GM19455 (cell line): ENCODE measurements at regions not wholly inside any gene's neighbourhood (a gene's known extent, or its start where the extent isn't known, plus 50 kb on each side); places are given as distances from the start of the nearest gene placed in this dataset.
"Not testable (repeated sequence)": the region's sequence is repeated elsewhere in the genome, so short reads cannot be mapped to it uniquely, and the experiment has no call there.

Experiments
- ATAC-seq: cut with Tn5 transposase; IDR thresholded peaks from one replicate; pipeline ENCODE4 v1.9.1; 2021; ENCODE audit not compliant: unreplicated experiment

DNA sequence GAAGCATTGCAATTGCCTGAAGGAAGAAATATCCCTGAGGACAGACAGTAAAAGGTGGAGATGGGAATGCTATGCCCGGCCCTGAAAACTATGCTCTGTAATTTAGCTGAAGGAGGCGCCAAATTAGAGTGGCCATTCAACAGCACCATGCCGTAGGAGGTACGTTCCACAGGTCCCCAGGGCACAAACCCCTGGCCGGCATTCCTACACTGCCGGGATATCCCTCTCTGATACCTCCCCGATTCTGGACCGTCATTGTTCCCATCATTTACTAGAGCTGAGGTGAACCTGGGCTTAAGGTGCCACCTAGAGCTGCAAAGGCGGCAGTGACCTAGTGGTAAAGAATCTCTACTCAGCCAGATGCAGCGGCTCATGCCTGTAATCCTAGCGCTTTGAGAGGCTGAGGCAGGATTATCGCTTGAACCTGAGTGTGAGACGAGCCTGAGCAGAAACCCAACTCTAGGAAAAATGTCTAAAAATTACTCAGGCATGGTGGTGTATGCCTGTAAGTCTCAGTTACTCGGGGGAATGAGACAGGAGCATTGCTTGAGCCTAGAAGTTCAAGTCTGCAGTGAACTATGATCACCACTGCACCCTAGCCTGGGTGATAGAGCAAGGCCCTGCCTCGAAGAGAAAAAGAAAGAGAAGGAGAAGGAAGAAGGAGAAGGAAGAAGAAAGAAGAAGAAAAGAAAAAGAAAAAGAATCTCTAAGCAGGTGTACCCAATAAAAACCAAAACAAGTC is 53.0 kb upstream of the TNKS2 start:
- ATAC-seq = no peak

DNA sequence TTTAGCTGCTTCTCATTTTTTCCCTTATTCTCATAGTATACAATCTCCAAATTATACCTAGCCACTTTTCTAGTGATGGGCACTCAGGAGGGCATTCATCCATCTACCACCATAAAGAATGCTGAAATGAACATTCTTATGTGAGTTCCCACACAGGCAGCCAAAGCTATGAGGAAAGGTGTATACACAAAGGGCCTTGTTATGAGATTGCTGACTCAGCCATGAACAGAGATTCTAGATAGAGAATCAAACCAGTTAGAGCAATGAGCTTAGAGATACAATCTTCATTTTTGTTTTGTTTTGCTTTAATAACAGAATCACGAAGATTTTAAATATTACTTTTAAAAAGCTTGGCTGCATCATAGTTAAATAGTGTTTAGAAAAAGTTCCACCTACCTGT is 54.8 kb upstream of the TNKS2 start:
- ATAC-seq = no peak

DNA sequence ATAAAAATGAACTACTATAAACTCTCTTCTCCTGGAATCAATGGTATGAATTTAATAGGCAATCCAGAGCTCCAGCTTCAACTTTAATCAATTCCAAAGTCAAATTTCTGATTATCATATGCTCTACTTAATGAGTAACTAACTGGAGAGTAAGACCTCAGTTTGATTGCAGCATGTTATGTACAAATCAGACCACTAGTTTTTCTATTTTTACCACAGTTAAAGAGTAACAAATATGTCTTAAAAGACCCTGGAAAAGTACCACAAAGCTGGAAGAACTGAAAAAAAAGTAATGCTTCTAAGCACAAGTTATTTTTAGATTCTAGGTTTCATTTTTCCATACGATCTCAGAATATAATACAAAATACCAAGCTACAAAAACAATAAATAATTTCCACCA is 56.0 kb upstream of the TNKS2 start:
- ATAC-seq = no peak

GRCh38 chr10:91741356-91741755 is 56.9 kb upstream of the TNKS2 start:
- no peak for ATAC-seq

DNA sequence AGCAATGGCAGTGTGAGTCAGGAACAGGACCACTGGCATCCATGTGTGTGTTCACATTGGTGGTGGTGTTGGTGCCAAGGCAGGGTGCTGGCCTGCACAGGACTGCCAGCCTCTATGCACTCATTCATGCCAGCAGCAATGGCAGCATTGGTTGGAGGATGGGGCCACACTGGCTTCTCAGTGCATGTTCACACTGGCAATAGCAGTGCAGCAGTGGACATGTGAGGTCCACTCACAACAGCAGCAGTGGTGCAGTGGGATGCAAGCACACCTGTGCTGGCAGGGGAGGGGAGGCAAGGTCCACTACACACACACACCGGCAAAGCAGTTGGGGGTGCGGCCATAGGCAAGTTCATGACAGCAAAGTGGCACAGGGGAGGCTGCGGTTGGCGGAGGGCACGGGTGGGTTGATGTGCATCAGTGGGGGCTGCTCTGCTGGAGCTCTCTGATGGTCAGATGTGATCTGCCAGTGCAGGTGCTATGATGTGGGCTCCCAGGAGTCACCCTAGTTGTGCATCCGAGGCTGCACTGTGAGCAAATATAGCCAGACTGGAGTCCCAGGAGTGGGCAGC is 57.8 kb upstream of the TNKS2 start:
- no peak for ATAC-seq

DNA sequence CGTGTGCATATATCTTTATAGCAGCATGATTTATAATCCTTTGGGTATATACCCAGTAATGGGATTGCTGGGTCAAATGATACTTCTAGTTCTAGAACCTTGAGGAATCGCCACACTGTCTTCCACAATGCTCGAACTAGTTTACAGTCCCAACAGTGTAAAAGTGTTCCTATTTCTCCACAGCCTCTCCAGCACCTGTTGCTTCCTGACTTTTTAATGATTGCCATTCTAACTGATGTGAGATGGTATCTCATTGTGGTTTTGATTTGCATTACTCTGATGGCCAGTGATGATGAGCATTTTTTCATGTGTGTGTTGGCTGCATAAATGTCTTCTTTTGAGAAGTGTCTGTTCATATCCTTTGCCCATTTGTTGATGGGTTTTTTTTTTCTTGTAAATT is 66.0 kb upstream of the TNKS2 start:
- not testable (repeated sequence) for ATAC-seq

DNA sequence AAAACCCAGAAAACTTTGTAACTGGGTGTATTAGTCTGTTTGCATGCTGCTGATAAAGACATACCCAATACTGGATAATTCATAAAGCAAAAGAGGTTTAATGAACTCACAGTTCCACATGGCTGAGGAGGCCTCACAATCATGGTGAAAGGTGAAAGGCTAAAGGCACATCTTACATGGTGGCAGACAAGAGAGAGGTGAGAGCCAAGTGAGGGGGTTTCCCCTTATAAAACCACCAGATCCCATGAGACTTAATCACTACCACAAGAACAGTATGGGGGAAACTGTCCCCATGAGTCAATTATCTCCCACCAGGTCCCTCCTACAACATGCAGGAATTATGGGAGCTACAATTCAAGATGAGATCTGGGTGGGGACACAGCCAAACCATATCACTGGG is 68.9 kb upstream of the TNKS2 start:
- not testable (repeated sequence) for ATAC-seq

DNA sequence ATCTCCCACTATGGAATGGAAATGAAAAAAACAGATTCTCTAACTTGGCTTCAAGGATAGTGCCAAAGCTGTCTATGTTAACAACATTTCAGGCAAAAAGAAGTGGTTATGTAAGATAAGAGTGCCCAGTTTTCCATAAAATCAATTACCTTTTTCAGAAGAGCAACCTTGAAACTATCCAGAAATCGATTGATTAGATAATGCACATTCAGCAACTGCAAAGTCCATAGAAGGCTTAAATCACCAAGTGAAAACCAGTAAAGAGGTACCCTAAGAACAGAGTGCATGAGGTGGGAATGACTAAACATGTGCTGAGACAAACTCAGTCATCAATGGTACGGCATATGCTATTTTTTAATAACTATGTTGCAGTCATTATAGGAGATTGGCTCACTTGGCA is 71.9 kb upstream of the TNKS2 start:
- no peak for ATAC-seq

DNA sequence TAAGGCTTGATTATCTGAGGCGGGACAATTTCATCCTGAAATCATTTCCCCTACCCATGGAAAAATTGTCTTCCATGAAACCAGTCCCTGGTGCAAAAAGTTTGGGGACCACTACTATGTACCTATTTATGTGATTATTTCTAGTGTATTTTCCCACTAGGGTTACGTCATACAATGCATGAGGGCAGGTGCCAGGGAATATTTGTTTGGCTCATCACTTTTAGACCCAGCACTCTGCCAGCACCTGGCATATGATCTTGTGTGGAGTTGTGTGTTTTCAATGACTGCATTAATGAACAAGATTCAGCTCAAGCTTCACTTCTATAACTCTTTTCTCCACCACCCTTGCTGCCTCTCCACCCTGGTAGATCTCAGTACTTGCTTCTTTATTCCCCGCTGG is 73.3 kb upstream of the TNKS2 start:
- ATAC-seq = no peak

DNA sequence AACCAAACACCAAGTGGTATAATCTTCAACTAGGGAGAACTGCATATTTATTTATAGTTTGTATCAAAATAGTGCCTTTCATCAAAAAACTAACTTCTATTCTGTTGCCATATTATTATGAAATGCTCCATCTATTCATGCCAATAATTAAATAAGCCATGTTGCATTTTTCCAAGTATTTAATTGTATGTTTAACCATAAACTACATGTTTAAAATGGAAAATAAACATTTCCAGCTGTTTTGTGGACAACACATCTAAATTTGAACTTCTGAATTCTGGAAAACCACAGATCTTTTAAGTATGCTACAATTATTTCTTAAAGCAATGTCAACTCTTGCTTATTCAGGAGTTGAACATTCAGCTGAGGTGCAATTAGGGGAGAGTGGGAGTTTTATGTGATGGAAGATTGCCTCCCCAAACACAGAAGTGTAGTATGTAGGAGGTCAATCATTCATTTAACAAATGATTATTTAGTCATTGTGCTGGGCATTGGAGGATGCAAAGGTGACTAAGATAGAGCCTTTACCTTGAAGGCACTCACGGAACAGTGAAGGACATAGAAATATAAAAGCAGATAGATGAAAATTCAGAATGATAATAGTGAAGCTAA is 80.7 kb upstream of the PPP1R3C start:
- no peak for ATAC-seq

DNA sequence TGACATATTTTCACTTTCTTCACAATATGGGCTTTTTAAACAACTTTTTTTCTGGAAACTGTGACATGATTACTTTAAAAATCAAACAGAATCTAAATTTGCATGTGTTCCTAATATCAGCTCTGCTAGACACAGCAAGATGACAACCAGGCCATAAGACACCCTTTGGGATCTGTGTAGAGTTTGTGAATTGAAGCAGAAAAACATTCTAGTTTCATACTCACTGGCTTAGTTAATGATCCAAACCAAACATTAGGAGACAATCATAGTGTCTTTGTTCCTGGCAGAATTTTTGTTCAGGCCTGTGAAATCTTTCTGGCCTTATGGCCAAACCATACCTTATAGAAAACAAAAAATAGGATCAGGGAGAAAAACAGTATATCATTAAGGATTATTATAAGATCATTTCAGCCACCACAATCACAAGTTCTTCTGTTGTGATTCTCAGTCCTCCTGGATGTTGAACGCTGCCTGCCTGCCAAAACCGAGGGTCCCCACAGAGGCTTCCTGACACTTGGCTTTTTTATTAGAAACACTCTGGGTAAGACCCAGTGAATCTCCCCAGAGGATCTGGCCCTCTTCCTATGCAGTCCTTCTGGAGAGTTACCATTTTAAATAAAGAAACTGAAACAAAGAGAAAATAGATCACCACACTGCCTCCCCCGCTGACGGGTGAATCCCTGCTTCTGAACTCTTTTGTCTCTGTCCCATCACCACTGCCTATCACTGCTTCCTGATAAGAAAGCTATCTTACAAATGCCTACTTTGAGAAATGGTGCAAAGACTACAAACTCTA is 79.2 kb upstream of the PPP1R3C start:
- ATAC-seq = peak; percentile 68

DNA sequence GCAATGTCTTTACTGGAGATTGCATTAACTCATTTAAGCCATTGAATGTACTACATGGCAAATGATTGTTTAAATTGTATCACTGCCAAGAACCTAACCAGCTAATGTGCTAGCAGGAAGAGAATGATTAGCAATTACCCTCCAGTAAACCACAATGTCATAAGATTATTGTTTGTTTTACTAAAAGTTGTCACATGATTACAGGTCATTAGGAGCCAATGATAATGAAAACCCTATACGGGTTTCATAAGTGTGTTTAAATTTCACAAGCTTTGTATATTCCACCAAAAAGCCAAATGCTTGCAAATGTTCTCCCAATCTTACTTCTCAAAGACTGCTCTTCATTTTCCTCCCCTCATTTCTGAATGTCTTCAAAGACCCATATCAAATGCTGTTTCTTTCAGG is 76.5 kb upstream of the PPP1R3C start:
- no peak for ATAC-seq

- no peak for ATAC-seq
These were observed 75.4 kb upstream of the PPP1R3C start for GRCh38 chr10:91708174-91708861.

DNA sequence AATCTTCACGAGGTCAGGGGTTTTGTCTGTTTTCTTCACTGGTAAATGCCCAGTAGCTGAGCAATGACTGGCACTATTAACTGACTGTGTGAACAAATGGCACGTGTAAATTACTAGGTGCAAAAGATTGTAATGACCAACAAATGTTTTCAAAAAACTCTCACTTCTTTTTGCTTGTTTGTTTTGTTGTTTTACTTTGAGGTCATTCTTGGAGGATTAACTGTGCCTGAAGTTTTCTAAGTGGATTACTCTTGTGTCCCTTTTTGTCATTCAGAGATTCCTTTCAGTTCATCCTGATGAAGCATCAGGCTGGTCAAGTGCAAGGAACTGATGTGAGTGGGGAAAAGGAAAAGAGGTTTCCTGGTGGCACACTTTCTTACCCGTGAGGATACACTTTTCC is 74.4 kb upstream of the PPP1R3C start:
- no peak for ATAC-seq

- ATAC-seq = no peak
These were observed 73.2 kb upstream of the PPP1R3C start for GRCh38 chr10:91705948-91706670.

DNA sequence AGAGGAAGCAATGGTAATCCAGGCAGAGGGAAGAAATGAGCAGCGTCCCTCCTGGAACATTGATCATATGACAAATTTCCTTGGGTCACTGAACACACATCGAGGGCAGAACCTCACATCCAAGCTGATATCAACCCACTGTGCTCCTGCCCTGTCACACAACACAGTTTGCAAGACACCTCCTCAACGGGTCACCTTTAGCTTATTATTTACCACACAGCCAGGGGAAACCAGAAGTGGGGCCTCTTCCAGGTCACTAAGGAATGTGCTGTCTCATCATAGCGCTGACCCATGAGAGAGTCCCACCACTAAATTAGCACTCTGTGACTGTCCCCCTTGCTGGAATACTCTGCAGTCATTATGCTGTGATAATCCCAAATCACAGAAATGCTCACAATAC is 69.7 kb upstream of the PPP1R3C start:
- no peak for ATAC-seq

- ATAC-seq = no peak
These were observed 68.0 kb upstream of the PPP1R3C start for GRCh38 chr10:91700788-91701444.

DNA sequence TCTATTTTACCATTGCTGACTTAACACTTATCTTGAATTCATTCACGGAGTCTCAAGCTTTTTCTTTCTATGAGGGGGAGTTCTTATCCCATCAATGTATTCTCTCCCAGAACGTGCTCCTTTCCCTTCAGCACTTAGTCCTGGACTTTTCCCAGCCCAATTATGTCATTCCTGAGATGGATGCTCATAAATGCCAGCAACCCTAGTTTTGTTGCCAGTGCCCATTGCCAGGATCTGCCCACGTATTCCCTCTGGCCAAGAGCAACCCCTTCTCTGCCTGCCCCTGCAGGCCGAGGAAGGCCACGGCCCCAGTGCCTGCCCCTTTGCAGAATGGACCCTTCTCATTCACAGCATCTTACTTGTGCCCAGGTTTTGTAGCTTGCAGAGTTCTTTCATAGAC is 67.4 kb upstream of the PPP1R3C start:
- no peak for ATAC-seq

GRCh38 chr10:91698258-91698657 is 65.4 kb upstream of the PPP1R3C start:
- ATAC-seq = no peak

DNA sequence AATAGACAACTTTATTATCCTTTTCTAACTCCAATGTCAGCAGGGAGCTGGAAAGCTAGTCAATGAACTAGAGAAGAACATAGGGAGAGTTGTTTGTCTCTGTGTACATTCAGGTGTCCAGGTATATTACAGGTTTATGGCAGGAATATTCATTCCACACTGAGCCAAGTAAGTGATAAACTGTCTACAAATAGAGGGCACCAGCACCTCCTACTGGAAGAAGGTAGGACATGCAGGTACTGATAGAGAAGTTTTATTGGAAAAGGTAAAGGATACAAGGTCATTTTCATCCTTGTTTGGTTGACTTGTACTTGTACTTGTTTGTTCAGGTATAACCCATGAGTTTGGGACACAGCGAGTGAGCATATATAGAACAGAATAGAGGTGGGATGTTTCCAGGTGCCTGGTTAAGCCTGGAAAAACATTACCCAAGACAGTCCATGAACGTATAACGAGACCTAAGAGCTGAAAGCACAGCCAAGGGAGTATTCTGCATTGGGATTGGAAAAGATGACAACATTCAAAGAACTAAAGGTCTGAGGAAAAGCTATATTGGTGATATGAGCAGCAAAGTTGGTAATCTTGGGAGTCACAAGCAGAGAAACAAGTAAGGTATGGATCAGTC is 61.4 kb upstream of the PPP1R3C start:
- no peak for ATAC-seq
